SKM-1 treated with dmso at 0.1 percent for 144 hours (cell line): ENCODE measurements at regions not wholly inside any gene's neighbourhood (a gene's known extent, or its start where the extent isn't known, plus 50 kb on each side); places are given as distances from the start of the nearest gene placed in this dataset.
A peak's percentile ranks its signal among the peaks of the same experiment; 100 is the strongest.

Experiments
- DNase-seq: peaks from one replicate; lab custom pipeline; 2025; ENCODE audit not compliant: unreplicated experiment; lab: John Stamatoyannopoulos, UW

DNA sequence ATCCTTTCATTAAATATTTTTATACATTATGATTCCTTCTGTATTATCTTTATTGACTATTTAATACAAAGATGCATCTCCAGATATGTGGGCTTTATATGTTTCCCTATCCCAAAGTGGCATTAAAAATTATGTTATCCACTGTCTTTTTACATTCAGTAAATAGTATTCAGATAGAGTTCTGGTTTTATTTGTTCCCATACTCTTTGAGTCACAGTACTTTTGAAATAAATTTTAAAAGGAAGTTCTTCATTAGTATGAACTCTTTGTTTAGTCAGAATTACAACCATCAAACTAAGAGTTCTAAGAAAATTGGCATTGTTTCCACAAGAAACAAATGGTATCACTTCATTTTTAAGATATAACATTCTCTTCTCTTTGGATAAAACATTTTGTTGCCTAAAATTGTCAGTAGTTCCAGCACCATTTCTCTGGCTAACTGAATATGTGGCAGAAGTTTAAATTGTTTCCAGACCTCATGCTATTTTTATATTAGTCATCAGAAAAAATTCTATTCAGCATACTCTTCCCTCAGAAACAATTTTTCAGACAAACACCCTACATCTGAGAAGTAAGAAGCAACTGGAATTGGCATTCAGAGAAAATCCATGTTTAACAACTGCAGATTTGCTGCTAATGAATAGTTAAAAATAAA lies 88.5 kb upstream of the COL5A2 start:
- DNase-seq, result no peak

DNA sequence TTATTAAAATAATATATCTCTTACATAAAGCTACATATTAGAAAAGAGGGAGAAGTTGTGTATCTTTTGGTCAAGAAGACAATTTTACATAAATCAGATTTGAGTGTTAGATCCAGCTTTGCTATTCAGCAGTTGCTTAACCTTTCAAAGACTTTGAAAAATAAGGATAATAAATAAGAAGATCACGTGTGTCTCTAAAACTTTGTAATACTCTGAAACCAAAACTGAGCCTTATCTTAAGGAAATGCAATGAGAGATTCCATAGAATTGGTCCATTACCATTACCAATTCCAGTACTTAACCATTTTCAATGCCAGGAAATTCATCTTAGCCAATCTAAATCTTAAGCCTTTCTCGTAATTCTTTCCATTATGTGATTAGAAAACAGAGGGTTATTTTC lies 89.2 kb upstream of the COL5A2 start:
- DNase-seq, result no peak

DNA sequence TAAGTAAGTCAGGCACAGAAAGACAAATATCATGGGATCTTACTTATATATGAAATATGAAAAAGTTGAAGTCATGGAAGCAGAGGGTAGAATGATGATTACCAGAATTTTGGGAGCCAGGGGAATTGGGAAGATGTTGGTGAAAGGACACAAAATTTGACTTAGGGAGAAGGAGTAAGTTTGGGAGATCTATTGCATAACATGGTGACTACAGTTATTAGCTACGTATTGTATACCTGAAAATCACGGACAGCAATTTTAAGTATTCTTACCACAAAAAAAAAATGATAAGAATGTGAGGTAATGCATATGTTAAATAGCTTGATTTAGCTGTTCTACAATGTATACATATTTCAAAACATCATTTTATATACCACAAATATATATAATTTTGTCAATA lies 94.2 kb upstream of the COL5A2 start:
- no peak for DNase-seq

DNA sequence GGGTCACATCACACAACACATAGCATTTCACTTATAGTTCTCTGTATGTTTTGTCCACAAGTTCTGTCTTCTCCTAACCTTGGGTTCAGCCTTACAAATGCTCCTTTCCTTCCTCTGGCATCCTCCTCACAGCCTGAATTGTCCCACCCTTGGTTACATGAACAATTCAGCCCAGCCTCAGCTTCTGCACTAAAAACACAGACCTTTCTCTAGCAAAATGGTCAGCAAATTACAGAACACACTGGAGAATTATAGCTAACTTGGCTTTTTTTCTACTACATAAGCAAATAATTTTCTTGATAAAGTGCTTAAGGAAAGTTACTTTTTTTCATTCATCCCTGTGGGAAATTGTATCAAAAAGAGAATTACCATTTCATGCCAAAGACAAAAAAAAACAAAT lies 94.8 kb upstream of the COL5A2 start:
- DNase-seq, result no peak

DNA sequence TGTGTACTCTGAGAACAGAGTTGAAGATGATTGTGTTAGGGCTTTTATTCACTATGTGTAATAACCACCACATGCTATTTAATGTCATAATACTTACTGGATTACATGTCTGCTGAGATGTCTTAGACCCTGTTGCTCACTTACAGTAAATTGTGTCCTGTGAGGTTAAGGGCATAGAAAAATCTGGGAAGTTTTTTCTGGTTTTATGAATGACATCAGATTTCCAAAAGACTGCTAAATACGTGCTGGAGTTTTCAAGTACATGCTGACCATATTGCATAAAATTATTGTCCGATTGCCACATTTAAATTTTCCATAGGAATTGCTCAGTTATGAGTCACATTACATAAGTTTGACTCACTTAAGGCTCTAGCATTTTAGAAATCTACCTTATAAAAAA lies 96.7 kb upstream of the COL5A2 start:
- no peak for DNase-seq

DNA sequence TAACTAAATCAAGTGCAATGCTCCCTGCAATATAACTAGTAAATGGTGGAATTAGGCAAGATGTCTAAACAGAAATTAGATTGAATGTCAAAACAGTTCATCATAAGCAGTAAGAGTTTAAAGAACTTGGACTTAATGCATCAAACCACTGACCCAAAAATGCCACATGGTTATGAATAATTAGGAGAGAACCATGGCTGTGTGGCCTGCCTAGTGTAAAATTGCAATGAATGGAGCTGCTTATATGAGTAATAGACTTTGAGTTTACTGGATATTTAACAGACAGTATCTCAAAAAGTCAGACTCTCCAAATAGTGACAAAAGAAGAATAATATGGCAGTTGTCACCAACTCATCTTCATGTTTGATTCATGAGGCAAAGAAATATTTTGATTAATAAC lies 101.6 kb upstream of the COL5A2 start:
- DNase-seq, result no peak

DNA sequence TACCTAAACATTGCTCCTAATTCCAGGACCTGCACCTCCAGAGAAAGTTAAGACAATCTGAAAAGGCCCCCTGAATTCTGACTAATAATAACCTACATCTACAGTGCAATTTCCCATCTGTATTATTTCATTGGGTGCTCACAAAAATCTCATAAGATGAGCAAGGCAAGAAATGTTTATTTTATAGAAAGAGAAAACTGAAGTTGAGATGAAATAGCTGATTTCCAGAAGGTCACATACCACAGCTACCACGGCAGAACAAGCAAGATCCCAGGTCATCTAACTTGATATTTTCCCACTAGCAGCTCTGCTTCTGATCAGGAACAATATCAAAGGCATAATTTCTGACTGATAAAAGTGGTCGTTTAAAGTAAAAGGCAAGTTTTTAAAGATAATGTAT lies 105.8 kb upstream of the COL5A2 start:
- no peak for DNase-seq

DNA sequence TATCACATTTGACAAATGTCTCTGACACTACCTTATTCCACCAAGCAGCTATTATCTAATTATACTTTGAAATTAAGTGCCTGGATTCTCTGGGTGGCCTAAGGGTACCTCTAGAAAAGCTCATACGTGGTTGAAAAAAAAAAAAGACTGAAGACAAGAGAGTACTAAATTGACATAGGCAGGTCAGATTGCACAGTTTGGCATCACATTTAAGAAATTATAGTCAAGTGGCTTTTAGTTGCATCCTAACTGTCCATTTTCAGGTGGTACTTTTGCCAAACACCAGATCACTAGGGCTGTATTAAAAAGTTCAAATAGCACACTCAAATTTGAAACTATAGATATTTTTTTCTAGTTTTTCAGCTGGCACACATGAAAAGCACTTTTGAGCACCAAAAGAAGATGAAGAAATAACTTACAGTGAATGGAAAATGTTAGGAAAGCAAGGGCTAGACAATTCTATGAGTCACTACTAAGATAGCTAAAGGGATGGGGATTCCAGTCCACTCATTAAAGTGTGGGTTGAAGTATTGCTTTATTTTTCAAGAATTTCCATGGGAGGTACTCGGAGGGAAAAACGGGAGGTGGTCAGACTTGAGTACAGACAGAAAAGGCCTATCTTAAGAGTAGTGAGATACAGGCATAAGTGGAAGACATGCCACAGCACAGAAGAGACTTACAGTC lies 106.5 kb upstream of the COL5A2 start:
- no peak for DNase-seq

DNA sequence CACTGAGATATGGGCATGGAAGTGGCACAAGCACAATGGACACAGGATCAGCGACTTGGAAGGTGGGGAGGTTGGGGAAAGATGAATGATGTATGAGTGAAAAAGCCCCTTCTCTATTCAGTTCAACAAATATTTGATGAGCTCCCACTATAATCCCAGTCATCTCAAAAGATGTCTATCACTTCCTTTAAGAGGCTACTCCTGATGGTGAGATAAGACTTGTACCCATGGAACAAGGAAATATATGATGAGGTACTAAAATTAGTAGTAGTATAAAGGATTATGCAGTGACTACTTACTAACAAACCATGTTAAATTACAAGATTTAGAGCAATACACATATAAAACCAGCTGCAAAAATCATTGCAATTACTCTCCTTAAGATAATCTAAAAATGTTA lies 107.8 kb upstream of the COL5A2 start:
- no peak for DNase-seq

DNA sequence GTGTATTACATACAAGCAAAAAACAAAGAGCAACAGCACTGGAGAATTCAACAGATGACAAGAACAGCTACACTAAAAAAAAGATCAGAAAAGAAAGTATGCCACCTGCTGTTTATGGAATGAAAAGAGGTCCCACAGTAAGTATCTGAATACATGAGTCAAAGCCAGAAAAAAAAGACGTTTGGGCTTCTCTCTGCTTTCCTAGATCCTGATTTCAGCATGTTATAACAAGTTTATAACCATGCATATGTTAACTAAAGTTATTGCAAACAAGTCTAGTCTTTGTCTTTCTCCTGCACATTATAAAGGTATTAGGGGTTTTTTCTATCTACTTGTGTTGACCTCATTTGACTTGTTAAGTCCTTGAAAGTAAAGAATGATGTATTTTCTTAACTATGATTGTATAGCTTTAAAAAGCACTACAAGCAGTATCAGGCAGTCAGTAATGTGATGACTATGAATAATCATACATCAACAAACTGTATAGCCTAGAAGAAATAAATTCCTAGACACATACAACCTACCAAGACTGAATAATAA lies 108.5 kb upstream of the COL5A2 start:
- DNase-seq, result peak; percentile 17

DNA sequence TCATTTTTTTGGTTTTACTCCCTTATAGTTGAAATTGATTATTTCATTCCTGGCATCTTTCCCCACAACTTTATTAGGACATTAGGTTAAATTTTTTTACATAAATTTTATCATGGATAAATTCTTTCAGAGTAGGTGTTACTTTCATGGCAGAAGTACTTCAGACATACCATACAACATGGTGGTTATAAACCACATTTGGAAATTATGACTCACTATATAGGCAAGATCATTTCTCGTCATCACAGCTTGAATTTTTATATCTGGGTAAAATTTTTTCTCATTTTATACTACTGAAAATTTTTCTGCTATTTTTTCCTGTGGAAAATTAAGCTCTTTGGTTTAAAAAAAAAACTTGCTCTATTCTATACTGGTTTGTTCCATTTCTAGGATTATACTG lies 111.9 kb upstream of the COL5A2 start:
- DNase-seq, result no peak

DNA sequence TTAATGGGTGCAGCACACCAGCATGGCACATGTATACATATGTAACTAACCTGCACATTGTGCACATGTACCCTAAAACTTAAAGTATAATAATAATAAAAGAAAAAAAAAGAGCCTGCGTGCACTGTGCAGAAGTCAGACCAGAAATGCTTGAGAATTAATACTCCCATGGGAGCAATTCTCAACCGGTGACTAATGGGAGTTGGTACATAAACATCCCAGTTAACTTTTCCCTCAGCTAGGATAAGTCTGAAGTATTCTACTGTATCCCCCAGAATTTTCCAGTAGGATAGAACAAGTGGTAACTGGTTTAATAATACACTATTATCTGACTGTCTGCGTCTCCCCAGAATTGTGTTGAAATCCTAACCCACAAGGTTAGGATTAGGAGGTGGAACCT lies 113.6 kb upstream of the COL5A2 start:
- DNase-seq, result no peak

DNA sequence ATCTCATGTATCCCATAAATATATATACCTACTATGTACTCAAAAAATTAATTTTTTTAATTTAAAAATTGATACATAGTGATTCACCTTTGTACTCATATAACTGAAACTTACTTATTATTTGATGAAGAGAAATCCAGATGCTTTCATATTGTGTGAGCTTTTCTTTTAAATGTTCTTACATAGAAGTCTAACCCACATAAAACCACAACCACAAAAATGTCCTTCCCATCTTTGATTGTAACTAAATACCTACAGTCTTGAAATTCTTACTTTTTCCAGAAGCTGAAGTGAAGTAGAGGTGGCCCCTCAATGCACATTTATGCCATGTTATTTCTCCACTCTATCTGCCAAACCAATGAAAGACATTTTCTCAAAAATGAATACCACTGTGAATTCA lies 117.9 kb upstream of the COL5A2 start:
- no peak for DNase-seq

DNA sequence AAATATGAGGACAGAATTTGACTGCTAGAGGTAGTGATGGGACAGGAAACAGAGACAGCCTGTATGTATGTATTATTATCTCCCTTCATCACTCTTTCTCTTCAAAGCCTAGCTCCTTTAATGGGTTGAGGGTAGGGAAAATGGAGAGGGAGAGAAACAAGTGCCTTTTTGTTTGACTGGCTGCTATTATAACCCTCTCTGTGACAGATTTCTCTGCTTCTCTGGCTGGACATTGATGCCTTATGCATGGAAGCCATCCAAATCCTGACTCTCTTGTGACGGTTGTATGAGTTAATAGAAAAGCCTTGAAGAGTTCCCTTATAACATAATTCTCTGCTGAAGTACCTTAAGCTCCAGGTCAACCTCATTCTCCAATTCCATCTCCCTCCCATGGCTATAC lies 118.5 kb upstream of the COL5A2 start:
- DNase-seq, result no peak

DNA sequence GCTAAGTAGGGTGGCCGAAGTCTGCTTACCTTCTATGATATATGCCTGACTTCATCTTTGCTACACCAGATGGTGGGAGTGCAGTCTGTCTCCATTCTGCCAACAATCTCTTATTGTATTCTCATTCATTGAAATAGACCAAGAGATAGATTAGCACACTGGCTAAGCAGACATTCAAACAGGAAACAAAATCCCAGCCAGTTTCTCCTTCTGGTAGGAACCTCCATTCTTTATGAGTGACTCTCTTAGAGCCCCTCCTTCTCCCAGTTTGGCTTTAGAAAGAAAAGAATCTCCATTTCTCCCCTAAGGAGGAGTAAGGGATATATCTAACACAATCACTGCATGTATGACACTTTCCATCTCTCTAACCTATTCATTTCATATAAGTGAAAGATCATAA lies 118.9 kb upstream of the COL5A2 start:
- no peak for DNase-seq

DNA sequence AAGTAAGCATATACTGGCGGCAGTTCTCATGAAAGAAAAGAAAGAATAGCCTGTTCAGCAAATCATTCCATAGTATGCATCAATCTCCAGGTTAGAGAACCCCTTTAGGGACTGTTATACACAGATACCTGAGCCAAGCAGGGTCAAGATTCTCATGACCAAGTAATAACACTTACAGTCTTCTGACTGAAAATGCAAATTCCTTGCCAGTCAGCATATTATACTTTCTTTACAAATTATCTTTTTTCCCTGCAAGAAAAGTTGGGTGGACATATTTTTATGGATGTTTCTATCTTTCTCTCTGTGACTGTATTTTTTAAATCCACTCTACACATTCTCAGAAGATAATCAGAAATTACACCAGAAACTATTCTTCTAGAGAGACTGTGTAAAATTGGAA lies 120.4 kb upstream of the COL5A2 start:
- DNase-seq, result no peak

DNA sequence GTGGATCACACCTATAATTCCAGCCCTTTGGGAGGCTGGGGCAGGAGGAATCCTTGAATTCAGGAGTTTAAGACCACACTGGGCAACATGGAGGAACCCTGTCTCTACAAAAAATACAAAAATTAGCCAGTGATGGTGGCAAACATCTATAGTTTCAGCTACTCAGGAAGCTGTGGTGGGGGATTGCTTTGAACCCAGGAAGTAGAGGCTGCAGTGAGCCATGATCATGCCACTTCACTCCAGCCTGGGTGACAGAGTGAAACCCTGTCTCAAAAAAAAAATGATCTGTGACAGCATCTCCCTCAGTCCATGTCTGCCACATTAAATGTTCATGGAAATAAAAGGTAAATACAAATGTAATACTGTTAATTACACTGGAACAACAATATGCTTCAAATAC lies 121.4 kb upstream of the COL5A2 start:
- DNase-seq, result no peak

DNA sequence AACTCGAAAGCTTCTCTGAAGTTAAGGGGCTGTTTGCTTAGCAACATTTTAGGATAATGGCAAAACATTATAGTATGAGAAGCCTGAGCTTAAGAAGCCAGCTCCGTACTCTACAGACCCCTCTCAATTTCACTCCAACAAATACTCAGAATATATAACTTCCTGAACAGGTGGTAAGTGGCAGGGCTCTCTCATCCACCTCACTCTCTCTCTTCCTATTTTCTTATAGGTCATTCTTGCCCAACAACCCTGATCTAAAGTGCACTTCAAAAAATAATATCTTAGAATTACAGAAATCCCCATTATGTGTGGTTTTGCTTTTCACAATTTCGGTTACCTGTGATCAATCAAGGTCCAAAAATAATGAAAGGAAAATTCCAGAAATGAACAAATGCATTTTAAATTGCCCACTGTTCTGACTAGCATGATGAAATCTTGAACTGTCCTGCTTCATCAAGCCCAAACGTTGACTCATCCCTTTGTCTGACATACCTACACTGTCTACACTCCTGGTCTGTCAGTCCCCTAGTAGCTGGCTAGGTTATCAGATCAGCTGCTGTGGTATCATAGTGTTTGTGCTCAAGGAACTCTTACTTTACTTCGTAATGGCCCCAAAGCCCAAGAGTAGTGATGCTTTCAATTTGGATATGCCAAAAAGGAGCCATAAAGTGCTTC lies 122.8 kb upstream of the COL5A2 start:
- no peak for DNase-seq

DNA sequence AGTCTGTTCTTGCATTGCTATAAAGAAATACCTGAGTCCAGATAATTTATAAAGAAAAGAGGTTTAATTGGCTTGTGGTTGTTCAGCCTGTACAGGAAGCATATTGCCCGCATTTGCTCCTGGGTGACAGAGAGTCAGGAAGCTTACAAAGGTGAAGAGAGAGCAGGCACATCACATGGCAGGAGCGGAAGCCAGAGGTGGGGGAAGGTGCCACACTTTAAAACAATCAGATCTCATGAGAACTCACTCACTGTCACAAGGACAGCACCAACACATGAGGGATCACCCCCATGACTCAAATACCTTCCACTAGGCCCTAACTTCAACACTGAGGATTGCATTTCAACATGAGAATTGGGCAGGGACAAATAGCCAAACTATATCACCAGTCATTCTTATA lies 124.8 kb upstream of the COL5A2 start:
- no peak for DNase-seq

DNA sequence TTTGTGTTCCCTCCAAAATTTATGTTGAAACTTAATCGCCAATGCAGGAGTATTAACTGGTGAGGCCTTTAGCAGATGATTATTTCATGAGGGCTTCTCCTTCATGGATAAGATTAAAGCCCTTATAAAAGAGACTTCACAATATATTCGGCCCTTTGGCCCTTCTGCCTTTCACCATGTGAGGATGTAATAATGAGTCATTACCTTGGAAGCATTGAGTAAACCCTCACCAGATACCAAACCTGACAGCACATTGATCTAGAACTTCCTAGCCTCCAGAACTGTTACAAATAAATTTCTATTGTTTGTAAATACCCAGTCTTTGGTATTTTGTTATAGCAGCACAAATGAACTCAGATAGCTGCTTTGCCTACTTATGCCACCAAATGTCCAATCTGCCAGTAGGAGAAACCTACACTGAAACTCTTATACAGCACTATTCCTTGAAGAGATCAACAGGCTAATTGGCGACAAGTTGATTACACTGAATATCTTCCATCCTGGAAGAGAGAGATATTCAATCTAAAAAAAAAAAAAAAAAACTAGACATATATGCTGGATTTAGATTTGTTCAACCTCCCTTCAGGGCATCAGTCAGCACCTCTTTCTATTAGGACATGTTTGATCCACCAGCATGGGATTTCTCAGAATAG lies 125.9 kb upstream of the COL5A2 start:
- no peak for DNase-seq

DNA sequence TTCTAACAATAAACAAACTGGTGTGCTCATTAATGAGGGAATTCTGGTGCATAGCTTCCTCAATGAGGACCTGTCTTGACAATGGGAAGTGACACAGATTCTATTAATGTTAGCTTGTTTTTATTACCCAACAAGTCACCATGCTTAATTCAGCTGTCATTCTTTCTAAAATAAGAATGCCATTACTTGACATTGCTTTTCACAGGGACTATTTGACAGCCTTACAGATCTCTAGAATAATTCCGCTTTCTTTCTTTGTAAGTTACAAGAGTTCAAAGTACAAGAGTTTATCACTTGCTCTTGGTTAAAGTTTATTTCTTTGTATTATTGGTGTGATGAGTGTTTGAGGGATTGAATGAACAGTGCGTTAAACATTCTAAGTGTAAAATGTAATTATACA lies 127.0 kb upstream of the COL5A2 start:
- DNase-seq, result no peak
